GM18499 (cell line): ENCODE measurements at regions not wholly inside any gene's neighbourhood (a gene's known extent, or its start where the extent isn't known, plus 50 kb on each side); places are given as distances from the start of the nearest gene placed in this dataset.
"Not testable (repeated sequence)": the region's sequence is repeated elsewhere in the genome, so short reads cannot be mapped to it uniquely, and the experiment has no call there.

Experiments
- ATAC-seq: cut with Tn5 transposase; IDR thresholded peaks from one replicate; pipeline ENCODE4 v1.9.1; 2021; ENCODE audit warnings: moderate number of reproducible peaks; ENCODE audit not compliant: insufficient read depth, unreplicated experiment

GRCh38 chr1:219062161-219062560, 111.5 kb upstream of the LYPLAL1 start:
- no peak for ATAC-seq

- ATAC-seq = no peak
Measured at GRCh38 chr1:219066098-219066497, 107.6 kb upstream of the LYPLAL1 start.

- ATAC-seq = no peak
Measured at GRCh38 chr1:219066631-219067349, 106.9 kb upstream of the LYPLAL1 start.

- no peak for ATAC-seq
Measured at GRCh38 chr1:219067350-219067712, 106.3 kb upstream of the LYPLAL1 start.

GRCh38 chr1:219070395-219070794, 103.3 kb upstream of the LYPLAL1 start:
- not testable (repeated sequence) for ATAC-seq

- no peak for ATAC-seq
Measured at GRCh38 chr1:219071209-219071608, 102.5 kb upstream of the LYPLAL1 start.

- no peak for ATAC-seq
Measured at GRCh38 chr1:219072329-219072728, 101.3 kb upstream of the LYPLAL1 start.

- no peak for ATAC-seq
Measured at GRCh38 chr1:219074084-219074728, 99.5 kb upstream of the LYPLAL1 start.

- no peak for ATAC-seq
Measured at GRCh38 chr1:219075121-219075879, 98.4 kb upstream of the LYPLAL1 start.

- no peak for ATAC-seq
Measured at GRCh38 chr1:219076326-219076937, 97.2 kb upstream of the LYPLAL1 start.

GRCh38 chr1:219077767-219078166, 95.9 kb upstream of the LYPLAL1 start:
- not testable (repeated sequence) for ATAC-seq

GRCh38 chr1:219081943-219082925, 91.4 kb upstream of the LYPLAL1 start:
- ATAC-seq = peak; percentile 68

- no peak for ATAC-seq
Measured at GRCh38 chr1:219083631-219084030, 90.0 kb upstream of the LYPLAL1 start.

GRCh38 chr1:219085082-219085481, 88.6 kb upstream of the LYPLAL1 start:
- ATAC-seq = no peak

GRCh38 chr1:219085988-219086387, 87.7 kb upstream of the LYPLAL1 start:
- ATAC-seq = no peak

GRCh38 chr1:219086956-219087469, 86.7 kb upstream of the LYPLAL1 start:
- ATAC-seq = no peak

GRCh38 chr1:219088778-219089557, 84.7 kb upstream of the LYPLAL1 start:
- peak; percentile 66 for ATAC-seq

GRCh38 chr1:219090607-219091006, 83.1 kb upstream of the LYPLAL1 start:
- peak; percentile 76 for ATAC-seq

GRCh38 chr1:219092206-219092605, 81.5 kb upstream of the LYPLAL1 start:
- no peak for ATAC-seq
